A673 (cell line): ENCODE measurements at regions not wholly inside any gene's neighbourhood (a gene's known extent, or its start where the extent isn't known, plus 50 kb on each side); places are given as distances from the start of the nearest gene placed in this dataset.

Experiments used
- BruUV-seq: library from RNA; stranded (reverse); fragments of 400-500 nt; replicated peaks from 2 replicates; lab custom pipeline; 2021; lab: Mats Ljungman, UMichigan
- CTCF ChIA-PET: fragments of 300-600 bp; sonication (Branson Sonifier 250); formaldehyde crosslinking; loops from one replicate; lab custom pipeline; 2022; ENCODE audit warnings: antibody characterized with exemption; lab: Charles Lee
- POLR2A ChIA-PET: fragments of 300-600 bp; sonication (Branson Sonifier 250); formaldehyde crosslinking; loops from one replicate; lab custom pipeline; 2022; ENCODE audit warnings: antibody characterized with exemption; ENCODE audit not compliant: low non-redundant PET; lab: Charles Lee
- DNase-seq: peaks from one replicate; pipeline ENCODE4 v3.0.0-alpha.2; 2015; ENCODE audit warnings: low spot score
- H3K27ac ChIP-seq: fragments of 200-600 bp; sonication (generic); 2 replicates; pipeline ENCODE4 v1.5.1; 2016; ENCODE audit warnings: mixed run types, low read depth, mild to moderate bottlenecking, mixed read lengths, antibody characterized with exemption, low read length; ENCODE audit not compliant: poor library complexity, severe bottlenecking
- H3K27me3 ChIP-seq: fragments of 200-600 bp; sonication (generic); replicated peaks from 2 replicates; pipeline ENCODE4 v1.6.1; 2017; ENCODE audit warnings: mixed run types, low read depth, mild to moderate bottlenecking, mixed read lengths, antibody characterized with exemption, low read length; ENCODE audit not compliant: insufficient read depth, poor library complexity
- H3K36me3 ChIP-seq: fragments of 200-600 bp; sonication (generic); 2 replicates; pipeline ENCODE4 v1.6.1; 2016; ENCODE audit warnings: mixed run types, mild to moderate bottlenecking, mixed read lengths, antibody characterized with exemption, low read length; ENCODE audit not compliant: insufficient read depth, poor library complexity, severe bottlenecking
- H3K4me1 ChIP-seq: fragments of 200-600 bp; sonication (generic); 2 replicates; pipeline ENCODE4 v1.6.1; 2017; ENCODE audit warnings: mixed run types, mild to moderate bottlenecking, mixed read lengths, antibody characterized with exemption, low read length; ENCODE audit not compliant: insufficient read depth, poor library complexity, severe bottlenecking
- H3K4me3 ChIP-seq: fragments of 200-600 bp; sonication (generic); 2 replicates; pipeline ENCODE4 v1.5.1; 2016; ENCODE audit warnings: low read depth, mixed run types, mild to moderate bottlenecking, mixed read lengths, low read length; ENCODE audit not compliant: poor library complexity, severe bottlenecking
- H3K9me3 ChIP-seq: fragments of 200-600 bp; sonication (generic); 2 replicates; pipeline ENCODE4 v1.6.1; 2016; ENCODE audit warnings: mixed run types, low read depth, mild to moderate bottlenecking, mixed read lengths, antibody characterized with exemption, low read length; ENCODE audit not compliant: poor library complexity, severe bottlenecking
- CTCF ChIP-seq: fragments of 300-800, 200-600 bp; sonication (generic); conservative IDR thresholded peaks from 2 replicates; pipeline ENCODE4 v1.5.1; 2017; ENCODE audit warnings: low read depth, mild to moderate bottlenecking, antibody characterized with exemption, low read length, moderate library complexity, mixed read lengths
- EZH2 ChIP-seq: fragments of 200-600 bp; sonication (generic); IDR thresholded peaks from 2 replicates; pipeline ENCODE4 v1.6.1; 2017; ENCODE audit warnings: borderline replicate concordance, low read depth, mild to moderate bottlenecking, mixed read lengths, antibody characterized with exemption, low read length; ENCODE audit not compliant: poor library complexity, severe bottlenecking
- intact Hi-C: fragments of 100-400 bp; cut with micrococcal nuclease; formaldehyde crosslinking; loops from one replicate; pipeline ENCODE4 v1.10.0; 2022; ENCODE audit not compliant: unreplicated experiment

- Histone ChIP-seq H3K4me3 (no peak overlapping the region), H3K27me3 (peaks cover 9% of the 10 kb centered on the region), H3K36me3 (no peaks in the 10 kb centered on the region), H3K9me3 (no peaks in the 10 kb centered on the region), H3K4me1 (no peaks in the 10 kb centered on the region), H3K27ac (no peak overlapping the region)
- no TSS peak for BruUV-seq
- POLR2A ChIA-PET = no interaction called here
- CTCF ChIA-PET = no interaction called here
- intact Hi-C loops = no loop called here
- TF ChIP-seq EZH2 (no peak), CTCF (no peak)
- no peak for DNase-seq
These were observed 916.5 kb downstream of the AACS start for GRCh38 chr12:125981610-125982253.

- H3K4me1 ChIP-seq = no peaks in the 10 kb centered on the region
- no peaks in the 10 kb centered on the region for H3K9me3 ChIP-seq
- intact Hi-C loops = no loop called here
- ChIA-PET CTCF (interaction anchor here (0.6 kb wide), 1 partner anchor 1017 kb away, joined by 9 read pairs; no protein-coding TSS in a partner anchor), POLR2A (no interaction called here)
- H3K4me3 ChIP-seq = peak overlapping the region; percentile 59
- DNase-seq = peak; percentile 82
- H3K27ac ChIP-seq = peak overlapping the region; percentile 52
- H3K27me3 ChIP-seq = peaks cover 9% of the 10 kb centered on the region
- no peak for TF ChIP-seq CTCF
- no TSS peak for BruUV-seq
- no peaks in the 10 kb centered on the region for H3K36me3 ChIP-seq
These were observed 918.0 kb downstream of the AACS start for GRCh38 chr12:125983094-125983783.

- peak; percentile 16 for DNase-seq
- no peaks in the 10 kb centered on the region for H3K36me3 ChIP-seq
- no peaks in the 10 kb centered on the region for H3K9me3 ChIP-seq
- ChIA-PET CTCF (interaction anchor here (0.6 kb wide), 1 partner anchor 731 kb away, joined by 4 read pairs; no protein-coding TSS in a partner anchor), POLR2A (no interaction called here)
- peaks cover 9% of the 10 kb centered on the region for H3K27me3 ChIP-seq
- peak overlapping the region; percentile 59 for H3K4me3 ChIP-seq
- no peak for TF ChIP-seq EZH2
- no peak for TF ChIP-seq CTCF
- intact Hi-C loops = no loop called here
- no peaks in the 10 kb centered on the region for H3K4me1 ChIP-seq
- H3K27ac ChIP-seq = peak overlapping the region; percentile 52
- BruUV-seq = no TSS peak
These were observed 918.7 kb downstream of the AACS start for GRCh38 chr12:125983784-125984500.
